Esophagus muscularis mucosa (tissue), 3 donors: ENCODE measurements at regions not wholly inside any gene's neighbourhood (a gene's known extent, or its start where the extent isn't known, plus 50 kb on each side); places are given as distances from the start of the nearest gene placed in this dataset.

Source experiments
- CTCF ChIP-seq, 3 experiments: fragments of 200-600 bp in 2 of 3; fragments of 450-650 bp in 1 of 3; sonication (generic) in 2 of 3; IDR thresholded peaks; one replicate each; pipeline ENCODE4 v1.5.1; 2017 to 2019; ENCODE audit warnings: antibody characterized with exemption in 3 of 3, mild to moderate bottlenecking in 2 of 3, moderate library complexity in 1 of 3
- POLR2A ChIP-seq: fragments of 450-650 bp; IDR thresholded peaks from one replicate; pipeline ENCODE4 v1.6.1; 2017; ENCODE audit warnings: antibody characterized with exemption, moderate library complexity, mild to moderate bottlenecking, low read depth
- POLR2AphosphoS5 ChIP-seq, 2 donors: sonication (generic); formaldehyde crosslinking; IDR thresholded peaks; one replicate each; pipeline ENCODE4 v1.6.1; 2017; ENCODE audit warnings: antibody characterized with exemption in 2 of 2

DNA sequence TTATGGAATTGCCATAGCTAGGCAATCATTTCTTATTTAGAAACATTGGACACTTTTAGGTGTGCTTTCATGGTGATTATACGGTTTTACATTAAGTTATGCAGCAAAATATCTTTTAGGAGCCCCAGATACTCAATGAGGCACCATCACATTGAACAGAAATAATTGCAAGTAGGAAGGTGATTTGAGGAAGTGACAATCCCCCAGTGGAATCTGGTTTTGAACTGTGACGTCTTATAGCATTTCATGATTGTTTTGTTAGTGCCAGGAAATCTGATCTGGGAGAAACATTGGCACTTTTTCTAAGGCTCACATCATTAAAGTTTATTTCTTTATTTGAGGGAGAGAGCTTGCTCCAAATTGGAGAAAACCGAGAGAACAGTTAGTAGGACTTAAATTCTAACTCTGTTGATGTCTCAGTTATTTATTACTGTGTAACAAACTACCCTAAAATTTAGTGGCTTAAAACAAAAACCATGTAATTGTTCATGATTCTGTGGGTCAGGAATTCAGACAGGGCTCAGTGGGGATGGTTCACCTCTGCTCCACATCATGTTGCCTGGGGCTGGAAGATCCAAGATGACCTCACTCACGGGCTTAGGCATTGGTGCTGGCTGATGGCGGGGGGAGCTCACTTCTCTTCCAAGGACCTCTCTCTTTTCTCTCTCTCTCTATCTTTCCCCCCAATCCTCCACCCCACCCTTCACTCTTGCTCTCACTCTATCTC lies 78.2 kb upstream of the STEAP1B start:
- TF ChIP-seq POLR2AphosphoS5 (IDR thresholded peaks at IDR 0.05) (no peak), CTCF (IDR thresholded peaks at IDR 0.05) (no peak), POLR2A (no peak)
